HG02571 (cell line): ENCODE measurements at regions not wholly inside any gene's neighbourhood (a gene's known extent, or its start where the extent isn't known, plus 50 kb on each side); places are given as distances from the start of the nearest gene placed in this dataset.
"Not testable (repeated sequence)": the region's sequence is repeated elsewhere in the genome, so short reads cannot be mapped to it uniquely, and the experiment has no call there.

Source experiments
- ATAC-seq: cut with Tn5 transposase; IDR thresholded peaks from one replicate; pipeline ENCODE4 v1.9.1; 2021; ENCODE audit warnings: mild to moderate bottlenecking, moderate library complexity; ENCODE audit not compliant: unreplicated experiment

GRCh38 chr5:152607401-152608160 is 202.5 kb upstream of the NMUR2 start:
- no peak for ATAC-seq

GRCh38 chr5:152608458-152608857 is 203.4 kb upstream of the NMUR2 start:
- ATAC-seq = no peak

- ATAC-seq = no peak
Observed at GRCh38 chr5:152619756-152620155, 214.7 kb upstream of the NMUR2 start.

GRCh38 chr5:152622628-152623027 is 217.5 kb upstream of the NMUR2 start:
- no peak for ATAC-seq

GRCh38 chr5:152623951-152624350 is 218.9 kb upstream of the NMUR2 start:
- no peak for ATAC-seq

- ATAC-seq = no peak
Observed at GRCh38 chr5:152625696-152626095, 220.6 kb upstream of the NMUR2 start.

GRCh38 chr5:152631221-152631620 is 226.1 kb upstream of the NMUR2 start:
- ATAC-seq = no peak

GRCh38 chr5:152632360-152632759 is 227.3 kb upstream of the NMUR2 start:
- no peak for ATAC-seq

- no peak for ATAC-seq
Observed at GRCh38 chr5:152634586-152634985, 229.5 kb upstream of the NMUR2 start.

- no peak for ATAC-seq
Observed at GRCh38 chr5:152638996-152639552, 234.0 kb upstream of the NMUR2 start.

- ATAC-seq = no peak
Observed at GRCh38 chr5:152641970-152642805, 237.1 kb upstream of the NMUR2 start.

- no peak for ATAC-seq
Observed at GRCh38 chr5:152642880-152643279, 237.8 kb upstream of the NMUR2 start.

- no peak for ATAC-seq
Observed at GRCh38 chr5:152644029-152644728, 239.1 kb upstream of the NMUR2 start.

- no peak for ATAC-seq
Observed at GRCh38 chr5:152649609-152650008, 244.5 kb upstream of the NMUR2 start.

GRCh38 chr5:152650413-152650812 is 245.3 kb upstream of the NMUR2 start:
- ATAC-seq = no peak

- not testable (repeated sequence) for ATAC-seq
Observed at GRCh38 chr5:152659470-152659869, 254.4 kb upstream of the NMUR2 start.

GRCh38 chr5:152673601-152674000 is 268.5 kb upstream of the NMUR2 start:
- ATAC-seq = no peak

GRCh38 chr5:152674403-152674802 is 269.3 kb upstream of the NMUR2 start:
- no peak for ATAC-seq

GRCh38 chr5:152676196-152676595 is 271.1 kb upstream of the NMUR2 start:
- ATAC-seq = no peak

GRCh38 chr5:152683205-152683604 is 278.1 kb upstream of the NMUR2 start:
- no peak for ATAC-seq

GRCh38 chr5:152686931-152687330 is 281.9 kb upstream of the NMUR2 start:
- ATAC-seq = no peak
